ENCODE measurements at regions not wholly inside any gene's neighbourhood (a gene's known extent, or its start where the extent isn't known, plus 50 kb on each side); places are given as distances from the start of the nearest gene placed in this dataset.

DNA sequence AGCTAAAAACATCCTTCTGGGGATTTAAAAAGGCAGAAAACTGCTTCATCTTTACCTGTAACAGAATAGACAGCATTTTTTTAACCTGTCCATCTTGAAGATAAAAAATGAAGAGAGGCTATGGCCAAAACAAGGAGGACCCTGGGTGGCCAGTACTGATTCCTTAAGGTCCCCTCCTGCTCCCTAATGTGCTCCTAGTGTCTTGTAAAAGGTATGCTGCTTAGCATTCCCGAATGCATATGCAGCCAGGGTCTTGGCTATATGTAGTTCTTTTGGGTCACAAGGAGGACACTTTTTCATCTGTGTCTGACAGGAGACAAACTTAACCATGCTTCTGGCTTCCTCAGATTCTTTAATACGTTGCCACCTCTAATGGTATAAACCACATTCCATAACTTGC lies 93.9 kb upstream of the SLC13A1 start:
- no peak overlapping the region for H3K4me3 ChIP-seq (ENCODE audit: low read depth, low read length)

DNA sequence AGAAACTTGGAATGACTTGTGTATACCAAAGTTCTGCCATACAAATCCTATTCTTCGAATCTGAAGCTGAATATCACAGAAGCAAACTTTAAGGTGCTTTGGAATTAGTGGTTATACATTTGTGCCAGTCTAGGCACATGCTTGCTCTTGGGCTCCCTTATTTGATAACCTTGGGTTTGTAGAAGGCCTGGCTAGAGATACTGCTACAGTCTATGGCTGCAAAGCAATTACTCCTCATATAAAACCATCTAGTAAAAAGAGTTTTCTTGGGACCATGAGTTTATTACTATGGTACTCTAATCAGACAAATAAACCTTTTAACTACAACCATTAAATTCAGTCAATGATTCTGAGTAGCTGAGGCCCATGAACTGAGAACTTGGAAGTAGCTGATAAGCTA lies 92.5 kb upstream of the SLC13A1 start:
- DNase-seq = no peak
- H3K9me3 ChIP-seq (ENCODE audit: severe bottlenecking) = no peaks in the 10 kb centered on the region
- no peak overlapping the region for H3K4me3 ChIP-seq (ENCODE audit: low read depth, low read length)
- no peaks in the 10 kb centered on the region for H3K27me3 ChIP-seq (ENCODE audit: insufficient read depth, low read depth, severe bottlenecking)
- TF ChIP-seq, protein P1, sequence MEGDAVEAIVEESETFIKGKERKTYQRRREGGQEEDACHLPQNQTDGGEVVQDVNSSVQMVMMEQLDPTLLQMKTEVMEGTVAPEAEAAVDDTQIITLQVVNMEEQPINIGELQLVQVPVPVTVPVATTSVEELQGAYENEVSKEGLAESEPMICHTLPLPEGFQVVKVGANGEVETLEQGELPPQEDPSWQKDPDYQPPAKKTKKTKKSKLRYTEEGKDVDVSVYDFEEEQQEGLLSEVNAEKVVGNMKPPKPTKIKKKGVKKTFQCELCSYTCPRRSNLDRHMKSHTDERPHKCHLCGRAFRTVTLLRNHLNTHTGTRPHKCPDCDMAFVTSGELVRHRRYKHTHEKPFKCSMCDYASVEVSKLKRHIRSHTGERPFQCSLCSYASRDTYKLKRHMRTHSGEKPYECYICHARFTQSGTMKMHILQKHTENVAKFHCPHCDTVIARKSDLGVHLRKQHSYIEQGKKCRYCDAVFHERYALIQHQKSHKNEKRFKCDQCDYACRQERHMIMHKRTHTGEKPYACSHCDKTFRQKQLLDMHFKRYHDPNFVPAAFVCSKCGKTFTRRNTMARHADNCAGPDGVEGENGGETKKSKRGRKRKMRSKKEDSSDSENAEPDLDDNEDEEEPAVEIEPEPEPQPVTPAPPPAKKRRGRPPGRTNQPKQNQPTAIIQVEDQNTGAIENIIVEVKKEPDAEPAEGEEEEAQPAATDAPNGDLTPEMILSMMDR (IDR thresholded peaks at IDR 0.05; ENCODE audit: low read depth, low read length) = no peak
- H3K27ac ChIP-seq = no peak overlapping the region
- no peaks in the 10 kb centered on the region for H3K36me3 ChIP-seq

More for the DNA sequence above, 93.9 kb upstream of the SLC13A1 start:
- Histone ChIP-seq H3K36me3 (no peaks in the 10 kb centered on the region), H3K9me3 (ENCODE audit: severe bottlenecking) (no peaks in the 10 kb centered on the region), H3K27me3 (ENCODE audit: insufficient read depth, low read depth, severe bottlenecking) (no peaks in the 10 kb centered on the region), H3K27ac (no peak overlapping the region)
- no peak for DNase-seq
- TF ChIP-seq, protein P1 (IDR thresholded peaks at IDR 0.05; ENCODE audit: low read depth, low read length) = no peak

DNA sequence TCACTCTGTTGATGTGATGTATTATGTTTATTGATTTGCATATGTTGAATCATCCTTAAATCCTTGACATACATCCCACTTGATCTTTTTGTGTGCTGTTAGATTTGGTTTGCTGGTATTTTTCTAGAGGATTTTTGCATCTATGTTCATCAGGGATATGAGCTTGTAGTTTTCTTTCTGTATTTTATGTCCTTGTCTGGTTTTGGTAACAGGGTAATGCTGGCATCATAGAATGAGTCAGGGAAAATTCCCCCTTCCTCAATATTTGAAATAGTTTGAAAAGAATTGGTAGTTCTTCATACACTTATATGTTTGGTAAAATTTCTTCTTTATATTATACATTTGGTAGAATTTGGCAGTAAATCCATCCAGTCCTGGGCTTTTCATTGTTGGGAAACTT lies 89.4 kb upstream of the SLC13A1 start:
- TF ChIP-seq, protein P1 (IDR thresholded peaks at IDR 0.05; ENCODE audit: low read depth, low read length) = no peak
- no peak overlapping the region for H3K27ac ChIP-seq
- DNase-seq = no peak
- H3K36me3 ChIP-seq = no peaks in the 10 kb centered on the region
- H3K27me3 ChIP-seq (ENCODE audit: insufficient read depth, low read depth, severe bottlenecking) = no peaks in the 10 kb centered on the region
- no peaks in the 10 kb centered on the region for H3K9me3 ChIP-seq (ENCODE audit: severe bottlenecking)
- no peak overlapping the region for H3K4me3 ChIP-seq (ENCODE audit: low read depth, low read length)

DNA sequence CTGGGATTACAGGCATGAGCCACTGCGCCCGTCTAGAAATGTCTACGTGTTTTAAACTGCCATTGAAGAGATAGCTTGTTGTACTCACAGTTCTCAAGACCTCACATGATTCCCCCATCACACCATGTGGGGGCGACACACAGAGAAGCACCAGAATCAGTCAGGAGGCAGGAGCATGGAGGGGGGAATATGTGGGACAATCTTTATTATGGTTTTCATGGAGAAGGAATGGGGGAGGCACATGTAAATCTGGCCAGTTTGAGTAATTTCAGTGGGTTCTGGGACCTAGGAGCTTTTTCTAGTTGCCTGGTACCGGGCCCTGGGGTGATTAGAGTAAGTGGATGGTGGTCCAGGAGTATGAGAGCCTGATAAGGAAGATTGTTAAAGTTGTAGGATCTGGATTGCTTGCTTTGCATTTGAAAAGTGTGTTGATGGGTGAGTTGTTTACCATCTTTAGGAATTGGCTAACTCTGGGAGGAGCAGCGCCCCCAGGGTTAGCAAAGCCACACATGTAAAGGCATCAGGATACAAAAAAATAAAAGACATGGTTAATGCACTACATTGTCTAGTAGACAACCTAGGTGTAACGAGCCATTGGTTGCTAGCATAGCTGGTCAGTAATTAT lies 85.4 kb upstream of the SLC13A1 start:
- Histone ChIP-seq H3K27ac (no peak overlapping the region), H3K9me3 (ENCODE audit: severe bottlenecking) (no peaks in the 10 kb centered on the region), H3K36me3 (no peaks in the 10 kb centered on the region), H3K4me3 (ENCODE audit: low read depth, low read length) (no peak overlapping the region), H3K27me3 (ENCODE audit: insufficient read depth, low read depth, severe bottlenecking) (no peaks in the 10 kb centered on the region)
- DNase-seq = peak; percentile 9
- TF ChIP-seq, protein P1 (IDR thresholded peaks at IDR 0.05; ENCODE audit: low read depth, low read length) = 0 out of 2 replicates have a peak, but pooled peaks have one; percentile 8

DNA sequence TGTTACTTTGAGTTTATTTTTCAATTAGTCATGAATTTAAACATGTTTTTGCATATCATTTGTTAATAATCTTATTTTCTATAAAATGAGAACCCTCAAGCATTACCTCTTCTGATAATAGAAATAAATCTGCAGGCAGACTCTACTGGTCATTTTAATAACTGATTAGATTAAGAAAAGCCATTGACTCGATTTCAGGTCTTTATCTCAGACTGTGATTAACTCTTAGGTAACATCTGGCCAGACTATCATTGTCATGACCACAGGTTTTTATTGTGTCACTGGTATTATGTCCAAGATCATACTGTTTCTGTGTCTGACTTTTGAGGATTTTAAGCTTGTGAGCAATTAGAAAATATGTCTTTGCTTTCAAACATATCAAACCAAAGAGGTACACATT lies 83.6 kb upstream of the SLC13A1 start:
- Histone ChIP-seq H3K27ac (no peak overlapping the region), H3K9me3 (ENCODE audit: severe bottlenecking) (no peaks in the 10 kb centered on the region), H3K27me3 (ENCODE audit: insufficient read depth, low read depth, severe bottlenecking) (no peaks in the 10 kb centered on the region), H3K36me3 (no peaks in the 10 kb centered on the region), H3K4me3 (ENCODE audit: low read depth, low read length) (no peak overlapping the region)
- TF ChIP-seq, protein P1 (IDR thresholded peaks at IDR 0.05; ENCODE audit: low read depth, low read length) = no peak
- DNase-seq = no peak

DNA sequence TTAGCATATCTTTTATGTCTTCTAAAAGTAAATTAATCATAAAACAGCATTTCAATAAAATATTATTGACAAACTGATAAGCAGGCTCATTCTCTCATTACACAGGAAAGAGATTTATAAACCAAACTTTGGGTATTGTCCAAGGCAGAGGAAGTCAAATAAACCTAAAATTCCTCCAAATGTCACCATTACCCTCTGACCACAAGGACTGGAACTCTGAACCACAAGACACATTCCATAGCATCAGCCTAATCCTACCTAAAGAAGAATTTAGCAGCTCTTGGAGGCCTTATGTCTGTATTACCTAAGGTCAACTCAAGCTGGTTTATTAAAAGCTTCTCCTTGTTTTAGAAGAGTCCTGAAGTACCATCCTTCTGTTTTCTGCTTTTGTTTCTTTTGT lies 82.4 kb upstream of the SLC13A1 start:
- Histone ChIP-seq H3K27ac (no peak overlapping the region), H3K27me3 (ENCODE audit: insufficient read depth, low read depth, severe bottlenecking) (no peaks in the 10 kb centered on the region), H3K9me3 (ENCODE audit: severe bottlenecking) (no peaks in the 10 kb centered on the region), H3K4me3 (ENCODE audit: low read depth, low read length) (no peak overlapping the region), H3K36me3 (no peaks in the 10 kb centered on the region)
- TF ChIP-seq, protein P1 (IDR thresholded peaks at IDR 0.05; ENCODE audit: low read depth, low read length) = no peak
- no peak for DNase-seq
